IPS-18c (cell line): ENCODE measurements at regions not wholly inside any gene's neighbourhood (a gene's known extent, or its start where the extent isn't known, plus 50 kb on each side); places are given as distances from the start of the nearest gene placed in this dataset.
"Not testable (repeated sequence)": the region's sequence is repeated elsewhere in the genome, so short reads cannot be mapped to it uniquely, and the experiment has no call there.

ENCODE experiments used
- H3K4me3 ChIP-seq: 2 replicates; pipeline ENCODE4 v1.7.0; 2013; ENCODE audit warnings: low read depth, mild to moderate bottlenecking, low read length, moderate library complexity; ENCODE audit not compliant: insufficient read depth
- H3K9me3 ChIP-seq: one replicate; pipeline ENCODE4 v1.6.1; 2013; ENCODE audit warnings: mild to moderate bottlenecking, low read length, moderate library complexity; ENCODE audit not compliant: control insufficient read depth, insufficient read depth

DNA sequence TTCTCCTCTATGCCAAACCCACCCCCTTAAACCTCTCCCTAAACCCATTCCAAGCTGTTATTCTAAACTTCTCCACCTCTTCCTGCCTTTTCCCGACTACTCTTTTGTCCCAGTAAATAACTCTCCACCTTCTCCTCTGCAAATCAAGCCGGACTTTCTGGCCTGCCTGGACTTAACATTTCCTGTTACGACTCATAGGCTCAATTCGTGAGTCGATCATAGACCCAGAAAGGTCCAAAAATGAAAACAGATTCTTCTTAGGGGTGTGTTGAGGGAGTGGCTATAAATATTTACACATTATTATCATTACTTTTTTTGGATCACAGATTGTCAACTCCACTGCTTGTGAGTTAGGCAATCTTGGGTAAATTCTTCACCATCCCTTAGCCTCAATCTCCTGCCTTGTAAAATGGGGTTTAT, 59.0 kb upstream of the HABP2 start:
- Histone ChIP-seq H3K4me3 (no peak overlapping the region), H3K9me3 (peaks cover 2% of the 10 kb centered on the region)

DNA sequence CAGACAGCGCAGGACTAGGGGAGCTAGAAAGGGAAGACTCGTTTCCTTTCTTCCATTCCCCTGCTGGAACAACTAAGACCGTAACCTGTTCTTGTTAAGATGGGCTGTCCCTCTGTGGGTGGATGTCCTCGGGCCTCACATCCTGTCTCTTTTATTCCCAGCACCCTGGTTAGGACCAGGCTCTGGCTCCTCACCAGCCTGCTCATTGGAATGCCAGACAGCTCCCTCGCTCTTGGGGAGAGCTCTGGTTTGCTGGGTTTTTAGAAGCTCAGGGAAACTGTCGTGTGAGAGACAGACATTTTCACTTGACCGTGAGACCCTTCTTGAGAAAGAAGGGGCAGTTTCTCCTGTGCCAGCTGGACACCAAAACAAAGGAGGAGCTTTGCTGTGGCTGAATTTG, 58.1 kb upstream of the HABP2 start:
- no peak overlapping the region for H3K4me3 ChIP-seq

DNA sequence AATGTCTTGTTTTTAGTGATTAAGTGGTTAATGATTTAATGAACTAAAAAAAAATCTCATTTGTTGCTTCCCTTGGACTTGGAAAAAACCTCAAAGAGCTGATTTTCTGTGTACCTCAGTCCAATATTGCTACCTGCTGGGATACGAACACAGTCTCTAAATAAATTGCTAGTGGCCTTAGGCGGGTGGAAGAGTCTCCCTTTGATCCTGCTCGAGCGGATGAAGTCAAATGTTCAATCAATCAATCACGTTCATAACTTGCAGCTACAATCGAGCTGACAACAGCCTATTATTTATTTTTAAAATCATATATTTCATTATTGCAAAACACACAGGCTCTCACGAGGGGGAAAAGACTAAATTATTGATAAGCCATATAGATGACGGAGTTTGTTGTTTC, 57.3 kb upstream of the HABP2 start:
- H3K4me3 ChIP-seq = no peak overlapping the region

More for the DNA sequence above, 58.1 kb upstream of the HABP2 start:
- peaks cover 2% of the 10 kb centered on the region for H3K9me3 ChIP-seq

DNA sequence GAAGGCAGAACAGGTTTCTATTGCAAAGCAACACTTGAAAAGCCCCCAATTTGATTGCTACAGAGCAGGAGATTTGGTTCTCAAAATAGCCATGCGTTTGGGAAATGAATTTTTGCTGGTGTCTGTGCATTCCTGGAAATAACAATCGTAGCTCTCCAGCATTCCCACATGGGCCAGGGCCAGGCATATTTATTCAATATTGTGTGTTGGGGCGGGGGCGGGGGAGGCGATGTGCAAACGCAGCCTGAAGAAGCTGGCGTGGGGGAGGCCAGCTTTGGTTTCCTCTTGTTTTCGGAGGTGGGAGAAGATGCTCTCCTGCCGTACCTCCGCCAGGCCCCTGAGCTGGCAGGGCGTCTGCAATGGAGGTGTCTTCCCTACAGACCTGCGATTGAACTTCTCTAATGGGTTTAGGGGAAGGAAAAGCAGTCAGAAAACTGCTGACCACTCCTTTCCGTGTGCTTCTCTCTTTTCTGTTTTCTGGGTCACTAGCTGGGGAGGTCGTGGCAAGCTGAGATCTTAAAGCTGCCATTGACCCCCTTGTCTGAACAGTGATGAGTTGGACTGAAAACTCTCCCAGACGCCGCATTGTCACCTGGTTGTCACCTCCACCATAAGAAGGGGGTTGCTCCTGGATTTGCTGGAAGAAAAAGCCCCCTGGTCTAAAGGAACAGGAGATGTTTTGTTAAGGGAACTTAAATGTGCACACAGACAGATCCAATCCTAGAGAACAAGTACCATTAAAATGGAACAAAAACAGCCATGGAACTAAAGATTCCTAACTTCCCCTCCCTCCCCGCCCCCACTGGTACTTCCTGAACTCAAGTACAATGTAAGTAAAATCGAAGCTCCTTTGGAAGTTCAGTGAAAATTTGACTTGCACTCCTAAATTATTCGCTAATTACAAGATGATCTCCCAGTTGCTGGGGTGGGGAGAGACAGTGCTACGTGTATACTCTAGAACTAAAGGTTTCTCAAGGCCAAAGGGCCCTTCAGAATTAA, 56.4 kb upstream of the HABP2 start:
- Histone ChIP-seq H3K4me3 (no peak overlapping the region), H3K9me3 (peaks cover 2% of the 10 kb centered on the region)

More for the DNA sequence above, 57.3 kb upstream of the HABP2 start:
- H3K9me3 ChIP-seq = peaks cover 2% of the 10 kb centered on the region

DNA sequence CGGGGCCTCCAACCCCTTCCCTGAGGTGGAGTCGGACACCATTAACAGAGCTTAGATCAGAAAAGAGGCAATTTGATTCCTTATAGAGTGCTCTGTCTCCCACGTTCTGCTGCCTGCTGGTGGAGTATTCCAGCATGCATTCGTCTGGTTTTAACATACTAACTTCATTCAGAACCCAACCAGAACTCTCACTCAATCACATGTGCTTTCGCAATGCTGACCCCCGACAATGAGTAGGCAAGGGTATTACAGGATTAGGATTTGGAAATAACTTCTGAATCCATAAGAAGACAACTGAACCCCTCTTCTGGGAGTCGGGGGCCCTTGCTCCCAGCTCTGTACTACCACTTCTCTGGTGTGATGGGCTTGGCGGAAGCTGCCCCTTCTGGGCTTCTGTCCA, 55.7 kb upstream of the HABP2 start:
- H3K4me3 ChIP-seq = no peak overlapping the region
- peaks cover 2% of the 10 kb centered on the region for H3K9me3 ChIP-seq

DNA sequence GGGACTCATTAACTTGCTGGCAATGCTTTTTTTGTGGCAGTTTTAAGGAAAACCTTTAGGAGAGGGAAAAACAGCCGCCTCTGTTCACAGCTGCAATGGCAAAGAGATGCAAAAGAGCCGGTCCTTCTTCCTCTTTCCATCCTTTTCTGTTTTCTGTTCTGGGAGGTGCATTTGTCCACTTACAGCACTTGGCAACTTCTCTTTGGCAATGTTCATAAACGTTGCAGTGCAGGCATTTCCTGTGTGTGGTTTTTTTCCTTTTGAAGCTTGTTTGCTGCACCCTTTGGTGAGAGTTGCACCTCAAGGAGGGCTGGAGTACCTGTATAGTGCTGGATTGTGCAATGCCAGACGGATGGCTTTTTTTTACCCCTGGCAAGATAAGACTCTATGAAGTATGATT, 53.9 kb upstream of the HABP2 start:
- H3K4me3 ChIP-seq = no peak overlapping the region
- H3K9me3 ChIP-seq = peaks cover 2% of the 10 kb centered on the region

DNA sequence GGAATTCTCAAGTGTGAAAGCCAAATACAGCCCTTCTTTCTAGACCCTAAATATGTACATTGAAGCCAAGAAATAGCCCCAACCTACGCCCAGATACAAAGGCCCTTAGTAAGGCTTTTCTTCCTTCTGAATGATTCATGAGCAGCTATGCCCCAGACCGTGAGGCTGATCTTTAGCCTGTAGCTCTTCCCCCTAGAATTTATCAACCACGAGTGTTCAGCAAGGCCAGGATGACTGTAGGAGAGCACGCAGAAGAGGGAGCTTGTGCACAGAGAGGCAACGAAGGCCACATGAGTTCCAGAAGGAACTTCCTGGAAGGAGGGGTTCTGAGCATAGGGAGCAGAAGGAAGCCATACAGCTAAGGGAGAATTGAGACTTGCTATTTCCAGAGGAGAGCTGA, 53.0 kb upstream of the HABP2 start:
- no peak overlapping the region for H3K4me3 ChIP-seq
- peaks cover 2% of the 10 kb centered on the region for H3K9me3 ChIP-seq

DNA sequence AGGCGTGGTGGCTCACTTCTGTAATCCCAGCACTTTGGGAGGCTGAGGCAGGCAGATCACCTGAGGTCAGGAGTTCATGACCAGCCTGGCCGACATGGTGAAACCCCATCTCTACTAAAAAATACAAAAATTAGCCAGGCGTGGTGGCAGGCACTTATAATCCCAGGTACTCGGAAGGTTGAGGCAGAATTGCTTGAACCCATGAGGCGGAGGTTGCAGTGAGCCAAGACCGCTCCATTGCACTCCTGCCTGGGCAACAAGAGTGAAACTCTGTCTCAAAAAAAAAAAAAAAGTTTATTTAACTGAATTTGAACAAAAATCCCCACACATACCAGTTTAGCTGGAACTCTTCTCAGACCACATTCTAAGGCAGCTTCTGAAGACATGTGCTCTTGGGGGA, 51.8 kb upstream of the HABP2 start:
- not testable (repeated sequence) for H3K4me3 ChIP-seq, H3K9me3 ChIP-seq
